KMS-11 (cell line): ENCODE measurements at regions not wholly inside any gene's neighbourhood (a gene's known extent, or its start where the extent isn't known, plus 50 kb on each side); places are given as distances from the start of the nearest gene placed in this dataset.

Experiments used
- H2AFZ ChIP-seq: fragments of 200-600 bp; sonication (generic); 2 replicates; pipeline ENCODE4 v1.6.1; 2016; ENCODE audit warnings: antibody characterized with exemption, mixed run types, low read depth
- H3K27ac ChIP-seq: fragments of 200-600 bp; sonication (generic); 2 replicates; pipeline ENCODE4 v1.6.1; 2016; ENCODE audit warnings: mild to moderate bottlenecking, mixed run types
- H3K27me3 ChIP-seq: fragments of 200-600 bp; sonication (generic); 2 replicates; pipeline ENCODE4 v1.6.1; 2017; ENCODE audit warnings: mild to moderate bottlenecking, low read depth, mixed run types, moderate library complexity; ENCODE audit not compliant: insufficient read depth
- H3K36me3 ChIP-seq: fragments of 200-600 bp; sonication (generic); 2 replicates; pipeline ENCODE4 v1.6.1; 2017; ENCODE audit warnings: mild to moderate bottlenecking, mixed run types; ENCODE audit not compliant: insufficient read depth
- H3K4me1 ChIP-seq: fragments of 200-600 bp; sonication (generic); 2 replicates; pipeline ENCODE4 v1.6.1; 2016; ENCODE audit warnings: mild to moderate bottlenecking, low read depth, mixed run types; ENCODE audit not compliant: poor library complexity, severe bottlenecking
- H3K4me2 ChIP-seq: fragments of 200-600 bp; sonication (generic); 2 replicates; pipeline ENCODE4 v1.7.0; 2016; ENCODE audit warnings: mild to moderate bottlenecking, mixed run types
- H3K4me3 ChIP-seq: fragments of 200-600 bp; sonication (generic); IDR thresholded peaks from 2 replicates; pipeline ENCODE4 v1.6.1; 2017; ENCODE audit warnings: low read depth, low read length, mixed read lengths; ENCODE audit not compliant: insufficient read depth
- H3K79me2 ChIP-seq: fragments of 200-600 bp; sonication (generic); 2 replicates; pipeline ENCODE4 v1.6.1; 2016; ENCODE audit warnings: low read depth, mixed run types; ENCODE audit not compliant: insufficient read depth
- H3K9ac ChIP-seq: fragments of 200-600 bp; sonication (generic); 2 replicates; pipeline ENCODE4 v1.6.1; 2016; ENCODE audit warnings: mild to moderate bottlenecking, mixed run types
- H4K20me1 ChIP-seq: fragments of 200-600 bp; sonication (generic); 2 replicates; pipeline ENCODE4 v1.6.1; 2016; ENCODE audit warnings: mild to moderate bottlenecking, mixed run types; ENCODE audit not compliant: insufficient read depth
- CTCF ChIP-seq: fragments of 200-600 bp; sonication (generic); conservative IDR thresholded peaks from 2 replicates; pipeline ENCODE4 v1.6.1; 2017; ENCODE audit warnings: low read depth, mild to moderate bottlenecking, antibody characterized with exemption, low read length, moderate library complexity, mixed read lengths

DNA sequence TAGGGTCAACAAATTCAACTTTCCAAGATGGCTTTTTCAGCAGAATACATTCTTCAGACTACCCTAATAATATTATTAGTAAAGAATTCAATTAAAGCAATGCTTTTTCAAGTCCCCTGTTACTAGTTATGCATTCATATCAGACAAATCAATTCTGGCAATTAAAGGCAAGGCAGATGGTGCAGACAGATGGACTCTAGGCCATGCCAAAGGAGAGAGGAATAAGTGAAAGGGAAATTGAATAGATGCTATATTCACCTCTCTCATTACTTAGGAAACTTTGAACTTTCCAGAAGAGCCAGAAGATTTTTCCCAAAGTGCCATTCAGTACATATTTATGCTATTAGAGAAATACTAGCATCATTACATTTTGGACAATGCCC, 487.7 kb upstream of the RASGRP1 start:
- no peaks in the 10 kb centered on the region for H3K4me1 ChIP-seq
- no peaks in the 10 kb centered on the region for H3K79me2 ChIP-seq
- no peak overlapping the region for H3K9ac ChIP-seq
- H3K4me2 ChIP-seq = no peak overlapping the region
- TF ChIP-seq CTCF = no peak
- no peaks in the 10 kb centered on the region for H3K36me3 ChIP-seq
- no peaks in the 10 kb centered on the region for H4K20me1 ChIP-seq
- no peak overlapping the region for H3K27ac ChIP-seq
- H3K27me3 ChIP-seq = no peaks in the 10 kb centered on the region
- H3K4me3 ChIP-seq = no peak overlapping the region
- no peak overlapping the region for H2AFZ ChIP-seq

DNA sequence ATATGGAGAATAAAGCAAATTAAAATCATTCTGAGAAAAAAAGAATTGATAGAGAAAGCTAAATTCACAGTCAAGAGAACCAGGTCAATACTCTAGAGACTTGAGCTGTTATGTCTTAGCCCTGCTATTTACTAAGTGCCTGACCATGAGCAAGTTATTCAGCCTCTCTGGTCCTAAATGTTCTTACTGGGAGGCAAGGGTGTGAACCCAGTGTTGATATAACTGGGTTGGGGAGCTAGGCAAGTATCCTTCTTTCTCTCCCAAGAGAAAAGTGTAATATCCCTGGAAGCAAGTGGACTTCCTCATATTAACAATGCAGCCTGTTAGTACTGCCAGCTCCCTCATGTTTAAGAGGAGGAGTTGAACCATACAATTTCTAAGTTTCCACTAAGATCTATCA, 488.9 kb upstream of the RASGRP1 start:
- H3K36me3 ChIP-seq = no peaks in the 10 kb centered on the region
- no peaks in the 10 kb centered on the region for H3K27me3 ChIP-seq
- no peak for TF ChIP-seq CTCF
- no peaks in the 10 kb centered on the region for H4K20me1 ChIP-seq
- no peaks in the 10 kb centered on the region for H3K79me2 ChIP-seq
- H3K4me1 ChIP-seq = no peaks in the 10 kb centered on the region
- no peak overlapping the region for H3K9ac ChIP-seq
- H3K27ac ChIP-seq = no peak overlapping the region
- no peak overlapping the region for H2AFZ ChIP-seq
- no peak overlapping the region for H3K4me3 ChIP-seq
- H3K4me2 ChIP-seq = no peak overlapping the region

DNA sequence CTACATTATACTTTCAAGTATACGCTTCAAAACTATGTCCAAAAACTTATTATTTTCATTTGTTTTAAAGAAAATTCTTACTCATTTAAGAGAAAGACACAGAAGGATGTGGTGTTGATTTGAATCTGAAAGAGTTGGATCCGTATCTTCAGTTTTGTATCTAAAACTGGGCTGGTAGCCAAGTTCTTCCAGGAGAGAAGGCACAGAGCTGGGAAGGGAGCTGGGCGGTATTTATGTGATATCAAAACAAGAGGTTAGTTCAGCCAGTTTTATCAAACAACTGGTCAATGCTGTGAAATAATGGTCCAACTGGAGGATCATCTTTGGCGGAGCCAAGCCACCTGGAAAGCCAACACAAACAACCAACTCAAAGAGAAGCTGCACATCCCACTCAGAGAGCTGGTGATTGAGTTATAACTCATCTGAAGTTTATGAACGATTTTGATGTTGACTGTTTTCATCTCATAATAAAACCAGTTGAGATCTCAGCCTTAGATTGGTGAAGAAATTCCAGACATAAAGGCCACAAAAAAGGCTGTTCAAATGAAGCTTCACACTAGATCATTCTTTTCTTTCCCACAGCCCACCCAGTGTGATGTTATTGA, 489.6 kb upstream of the RASGRP1 start:
- no peak for TF ChIP-seq CTCF
- Histone ChIP-seq H3K27ac (no peak overlapping the region), H3K4me1 (no peaks in the 10 kb centered on the region), H4K20me1 (no peaks in the 10 kb centered on the region), H3K9ac (no peak overlapping the region), H3K27me3 (no peaks in the 10 kb centered on the region), H2AFZ (no peak overlapping the region), H3K4me2 (no peak overlapping the region), H3K79me2 (no peaks in the 10 kb centered on the region), H3K36me3 (no peaks in the 10 kb centered on the region), H3K4me3 (no peak overlapping the region)

DNA sequence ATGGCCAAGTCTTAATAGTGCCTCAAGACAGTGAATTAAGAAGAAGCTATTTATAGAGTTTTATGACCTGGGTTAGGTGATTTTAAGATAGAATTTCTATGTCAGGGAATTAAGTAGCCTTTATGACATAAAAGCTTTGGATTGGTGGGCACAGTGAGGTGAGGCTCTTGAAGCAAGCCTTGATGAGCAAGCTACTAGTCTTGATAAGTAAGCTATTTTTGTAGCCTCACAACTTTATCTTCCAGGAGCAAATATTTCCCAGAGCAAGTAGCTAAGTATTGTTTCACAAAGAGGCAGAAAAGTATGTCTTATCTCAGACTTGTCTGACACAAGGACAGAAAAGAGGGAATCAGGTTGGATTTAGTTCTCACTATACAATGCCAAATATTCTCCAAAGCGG, 491.7 kb upstream of the RASGRP1 start:
- H3K9ac ChIP-seq = no peak overlapping the region
- no peaks in the 10 kb centered on the region for H4K20me1 ChIP-seq
- no peak overlapping the region for H2AFZ ChIP-seq
- no peaks in the 10 kb centered on the region for H3K79me2 ChIP-seq
- H3K4me2 ChIP-seq = no peak overlapping the region
- H3K4me3 ChIP-seq = no peak overlapping the region
- H3K4me1 ChIP-seq = no peaks in the 10 kb centered on the region
- no peaks in the 10 kb centered on the region for H3K36me3 ChIP-seq
- no peaks in the 10 kb centered on the region for H3K27me3 ChIP-seq
- no peak for TF ChIP-seq CTCF
- no peak overlapping the region for H3K27ac ChIP-seq
